Neural progenitor cell (in vitro differentiated cells): ENCODE measurements at regions not wholly inside any gene's neighbourhood (a gene's known extent, or its start where the extent isn't known, plus 50 kb on each side); places are given as distances from the start of the nearest gene placed in this dataset.

Source experiments
- DNase-seq: peaks from one replicate; pipeline ENCODE4 v3.0.0-alpha.2; 2016; ENCODE audit warnings: low spot score
- H2AFZ ChIP-seq: fragments of 200-600 bp; sonication (generic); replicated peaks from 2 replicates; pipeline ENCODE4 v1.6.1; 2016; ENCODE audit warnings: antibody characterized with exemption
- H3F3A ChIP-seq: fragments of 200-600 bp; sonication (generic); 2 replicates; pipeline ENCODE4 v1.6.1; 2016; ENCODE audit warnings: antibody characterized with exemption, low read depth
- H3K27ac ChIP-seq: fragments of 200-600 bp; sonication (generic); 2 replicates; pipeline ENCODE4 v1.5.1; 2016; ENCODE audit warnings: mild to moderate bottlenecking
- H3K27me3 ChIP-seq: fragments of 200-600 bp; sonication (generic); 2 replicates; pipeline ENCODE4 v1.6.1; 2016; ENCODE audit warnings: mild to moderate bottlenecking, moderate library complexity
- H3K36me3 ChIP-seq: fragments of 200-600 bp; sonication (generic); 2 replicates; pipeline ENCODE4 v1.5.1; 2016
- H3K4me1 ChIP-seq: fragments of 200-600 bp; sonication (generic); 2 replicates; pipeline ENCODE4 v1.6.1; 2016; ENCODE audit warnings: mixed run types
- H3K4me2 ChIP-seq: fragments of 200-600 bp; sonication (generic); 2 replicates; pipeline ENCODE4 v1.6.1; 2016
- H3K4me3 ChIP-seq: fragments of 200-600 bp; sonication (generic); 2 replicates; pipeline ENCODE4 v1.5.1; 2016
- H3K79me2 ChIP-seq: fragments of 200-600 bp; sonication (generic); 2 replicates; pipeline ENCODE4 v1.6.1; 2016; ENCODE audit warnings: low read depth
- H3K9ac ChIP-seq: fragments of 200-600 bp; sonication (generic); 2 replicates; pipeline ENCODE4 v1.6.1; 2016
- H3K9me3 ChIP-seq: fragments of 200-600 bp; sonication (generic); 2 replicates; pipeline ENCODE4 v1.5.1; 2016; ENCODE audit warnings: low read depth
- H4K20me1 ChIP-seq: fragments of 200-600 bp; sonication (generic); 2 replicates; pipeline ENCODE4 v1.6.1; 2016; ENCODE audit warnings: low read depth
- H3K27ac Mint-ChIP-seq: 3 replicates; pipeline ENCODE4 v1.8.0; 2021; ENCODE audit warnings: mixed read lengths
- H3K27me3 Mint-ChIP-seq: 2 replicates; pipeline ENCODE4 v1.8.0; 2022; ENCODE audit warnings: low read depth, mild to moderate bottlenecking, inconsistent platforms, moderate library complexity, mixed read lengths; ENCODE audit not compliant: insufficient read depth
- H3K36me3 Mint-ChIP-seq: 3 replicates; pipeline ENCODE4 v1.8.0; 2021; ENCODE audit warnings: mixed read lengths
- H3K4me1 Mint-ChIP-seq: 3 replicates; pipeline ENCODE4 v1.8.0; 2021; ENCODE audit warnings: mixed read lengths
- H3K4me3 Mint-ChIP-seq: 3 replicates; pipeline ENCODE4 v1.8.0; 2021; ENCODE audit warnings: mild to moderate bottlenecking, moderate library complexity, mixed read lengths
- H3K9me3 Mint-ChIP-seq: 3 replicates; pipeline ENCODE4 v1.8.0; 2020; ENCODE audit warnings: mixed read lengths
- EZH2 ChIP-seq: fragments of 200-600 bp; sonication (generic); IDR thresholded peaks from 2 replicates; pipeline ENCODE4 v1.6.1; 2017; ENCODE audit warnings: antibody characterized with exemption, mild to moderate bottlenecking, moderate library complexity
- EZH2phosphoT487 ChIP-seq: fragments of 200-600 bp; sonication (generic); IDR thresholded peaks from 2 replicates; pipeline ENCODE4 v1.6.1; 2017; ENCODE audit warnings: antibody characterized with exemption
- TF ChIP-seq, protein P1 (sequence below): fragments of 200-600 bp; sonication (generic); IDR thresholded peaks from 2 replicates; pipeline ENCODE4 v1.5.1; 2017; ENCODE audit warnings: antibody characterized with exemption, mild to moderate bottlenecking

GRCh38 chr11:33575311-33575710 lies 125.3 kb downstream of the C11orf91 start:
- Histone ChIP-seq H3K4me2 (no peak overlapping the region), H2AFZ (no peak overlapping the region), H3K9ac (no peak overlapping the region), H3K27ac (no peak overlapping the region), H3K27me3 (no peaks in the 10 kb centered on the region), H3K4me1 (no peaks in the 10 kb centered on the region), H4K20me1 (no peaks in the 10 kb centered on the region), H3K9me3 (no peaks in the 10 kb centered on the region), H3F3A (no peaks in the 10 kb centered on the region), H3K79me2 (no peaks in the 10 kb centered on the region), H3K4me3 (no peak overlapping the region), H3K36me3 (no peaks in the 10 kb centered on the region)
- Mint-ChIP-seq H3K36me3 (peaks cover 5% of the 10 kb centered on the region), H3K27ac (no peak overlapping the region), H3K4me1 (no peaks in the 10 kb centered on the region), H3K4me3 (no peak overlapping the region), H3K27me3 (no peaks in the 10 kb centered on the region), H3K9me3 (peaks cover 12% of the 10 kb centered on the region)
- no peak for DNase-seq
- no peak for TF ChIP-seq EZH2
- no peak for TF ChIP-seq EZH2phosphoT487
- TF ChIP-seq, protein P1, sequence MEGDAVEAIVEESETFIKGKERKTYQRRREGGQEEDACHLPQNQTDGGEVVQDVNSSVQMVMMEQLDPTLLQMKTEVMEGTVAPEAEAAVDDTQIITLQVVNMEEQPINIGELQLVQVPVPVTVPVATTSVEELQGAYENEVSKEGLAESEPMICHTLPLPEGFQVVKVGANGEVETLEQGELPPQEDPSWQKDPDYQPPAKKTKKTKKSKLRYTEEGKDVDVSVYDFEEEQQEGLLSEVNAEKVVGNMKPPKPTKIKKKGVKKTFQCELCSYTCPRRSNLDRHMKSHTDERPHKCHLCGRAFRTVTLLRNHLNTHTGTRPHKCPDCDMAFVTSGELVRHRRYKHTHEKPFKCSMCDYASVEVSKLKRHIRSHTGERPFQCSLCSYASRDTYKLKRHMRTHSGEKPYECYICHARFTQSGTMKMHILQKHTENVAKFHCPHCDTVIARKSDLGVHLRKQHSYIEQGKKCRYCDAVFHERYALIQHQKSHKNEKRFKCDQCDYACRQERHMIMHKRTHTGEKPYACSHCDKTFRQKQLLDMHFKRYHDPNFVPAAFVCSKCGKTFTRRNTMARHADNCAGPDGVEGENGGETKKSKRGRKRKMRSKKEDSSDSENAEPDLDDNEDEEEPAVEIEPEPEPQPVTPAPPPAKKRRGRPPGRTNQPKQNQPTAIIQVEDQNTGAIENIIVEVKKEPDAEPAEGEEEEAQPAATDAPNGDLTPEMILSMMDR: no peak

DNA sequence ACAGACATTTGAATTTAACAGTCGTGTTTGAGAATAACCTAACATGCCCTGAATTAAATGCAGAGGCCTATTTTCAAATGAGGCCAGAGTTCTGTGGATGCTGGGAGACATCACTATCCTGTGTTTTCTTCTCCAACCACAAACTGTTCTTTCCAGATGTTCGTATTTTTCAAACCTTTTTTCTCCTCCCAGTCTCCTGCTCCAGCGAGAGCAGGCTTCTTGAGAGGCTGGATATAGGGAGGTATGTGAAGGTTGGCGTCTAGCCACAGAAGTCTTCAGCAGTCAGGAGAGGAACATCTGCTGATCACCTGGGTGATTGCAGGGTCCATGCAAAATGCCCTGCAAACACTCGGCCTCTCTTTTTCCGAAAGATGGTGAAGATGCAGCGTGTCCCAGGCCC lies 126.3 kb downstream of the C11orf91 start:
- H3K4me1 ChIP-seq: no peaks in the 10 kb centered on the region
- H3K9me3 ChIP-seq: no peaks in the 10 kb centered on the region
- no peaks in the 10 kb centered on the region for H3K4me1 Mint-ChIP-seq
- no peak overlapping the region for H3K27ac ChIP-seq
- no peaks in the 10 kb centered on the region for H3K79me2 ChIP-seq
- H4K20me1 ChIP-seq: no peaks in the 10 kb centered on the region
- H3K36me3 ChIP-seq: no peaks in the 10 kb centered on the region
- H3K36me3 Mint-ChIP-seq: peaks cover 5% of the 10 kb centered on the region
- TF ChIP-seq, protein P1: no peak
- no peak for TF ChIP-seq EZH2phosphoT487
- no peak for TF ChIP-seq EZH2
- H3K27me3 ChIP-seq: no peaks in the 10 kb centered on the region
- peaks cover 12% of the 10 kb centered on the region for H3K9me3 Mint-ChIP-seq
- no peak overlapping the region for H3K4me3 ChIP-seq
- DNase-seq: no peak
- no peaks in the 10 kb centered on the region for H3K27me3 Mint-ChIP-seq
- no peaks in the 10 kb centered on the region for H3F3A ChIP-seq
- H2AFZ ChIP-seq: no peak overlapping the region
- H3K4me3 Mint-ChIP-seq: no peak overlapping the region
- no peak overlapping the region for H3K27ac Mint-ChIP-seq
- no peak overlapping the region for H3K4me2 ChIP-seq
- H3K9ac ChIP-seq: no peak overlapping the region

DNA sequence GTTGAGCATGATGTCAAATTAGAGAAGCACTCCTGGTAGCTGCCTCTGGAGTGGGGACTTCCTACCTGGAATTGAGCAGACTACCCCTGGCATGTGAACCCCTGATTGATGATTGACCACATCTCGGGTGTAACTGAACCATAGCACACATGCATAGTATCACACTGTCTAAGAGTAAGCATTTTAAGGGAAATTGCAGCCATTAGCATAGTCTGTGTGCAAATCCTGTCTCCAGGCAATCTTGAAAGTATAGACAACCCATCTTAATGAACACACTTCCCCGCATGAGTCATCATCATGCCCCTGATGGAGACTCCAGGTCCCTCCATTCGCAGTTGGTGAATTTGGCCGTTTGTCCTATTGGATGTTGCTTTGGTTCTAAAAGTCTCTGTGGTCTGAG lies 131.3 kb downstream of the C11orf91 start:
- Mint-ChIP-seq H3K36me3 (peaks cover 5% of the 10 kb centered on the region), H3K27ac (no peak overlapping the region), H3K27me3 (no peaks in the 10 kb centered on the region), H3K9me3 (peaks cover 12% of the 10 kb centered on the region), H3K4me1 (no peaks in the 10 kb centered on the region), H3K4me3 (no peak overlapping the region)
- DNase-seq: no peak
- H3K9ac ChIP-seq: no peak overlapping the region
- no peak overlapping the region for H3K4me3 ChIP-seq
- H3K4me1 ChIP-seq: no peaks in the 10 kb centered on the region
- H3K36me3 ChIP-seq: no peaks in the 10 kb centered on the region
- no peak overlapping the region for H3K4me2 ChIP-seq
- no peak overlapping the region for H2AFZ ChIP-seq
- no peak overlapping the region for H3K27ac ChIP-seq
- no peaks in the 10 kb centered on the region for H3K27me3 ChIP-seq
- no peaks in the 10 kb centered on the region for H4K20me1 ChIP-seq
- H3F3A ChIP-seq: no peaks in the 10 kb centered on the region
- H3K79me2 ChIP-seq: no peaks in the 10 kb centered on the region
- no peak for TF ChIP-seq EZH2
- TF ChIP-seq, protein P1: no peak
- TF ChIP-seq EZH2phosphoT487: no peak
- no peaks in the 10 kb centered on the region for H3K9me3 ChIP-seq
